ENCODE measurements at regions not wholly inside any gene's neighbourhood (a gene's known extent, or its start where the extent isn't known, plus 50 kb on each side); places are given as distances from the start of the nearest gene placed in this dataset.

- no peak for TF ChIP-seq ZBTB33 (IDR thresholded peaks at IDR 0.05; ENCODE audit: extremely low read depth, insufficient replicate concordance, low read length)
- no peak for TF ChIP-seq EGR1 (IDR thresholded peaks at IDR 0.05; ENCODE audit: low read depth)
- no peak for TF ChIP-seq SP1 (IDR thresholded peaks at IDR 0.05; ENCODE audit: low read depth)
- no peak for TF ChIP-seq EZH2 (IDR thresholded peaks at IDR 0.05)
- TF ChIP-seq, protein P1, sequence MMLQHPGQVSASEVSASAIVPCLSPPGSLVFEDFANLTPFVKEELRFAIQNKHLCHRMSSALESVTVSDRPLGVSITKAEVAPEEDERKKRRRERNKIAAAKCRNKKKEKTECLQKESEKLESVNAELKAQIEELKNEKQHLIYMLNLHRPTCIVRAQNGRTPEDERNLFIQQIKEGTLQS (IDR thresholded peaks at IDR 0.05) = no peak
Measured at GRCh38 chr13:62290542-62290941, 874.9 kb upstream of the PCDH20 start (continued).

DNA sequence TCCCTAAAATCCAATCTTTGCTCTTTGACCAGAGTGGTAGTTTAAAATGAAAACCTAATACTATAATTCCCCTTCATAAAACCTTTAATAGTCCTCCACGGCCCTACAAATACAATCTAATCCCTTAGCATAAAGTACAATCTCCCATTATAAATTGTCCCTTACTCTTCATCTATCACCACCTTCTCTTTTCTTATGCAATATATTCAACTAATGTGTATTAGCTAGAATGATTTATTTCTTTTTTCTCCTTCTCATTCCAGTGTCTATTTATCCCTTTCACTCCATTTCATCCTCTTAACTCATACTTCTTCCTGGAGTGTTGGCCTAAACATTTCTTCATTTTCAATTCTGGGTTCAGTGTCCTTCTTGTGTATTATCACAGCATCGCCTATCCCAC, 872.1 kb upstream of the PCDH20 start:
- ChIA-PET RAD21 (ENCODE audit: low non-redundant PET in 1 of 2, low total read pairs in 2 of 2, uncharacterized antibody in 2 of 2, unreplicated experiment in 2 of 2) (no interaction called here), CTCF (no interaction called here), POLR2A (no interaction called here)
- Histone ChIP-seq H3K4me3 (replicated peaks in 1 of 2; ENCODE audit: low read depth in 1 of 2, low read length in 2 of 2) (no peak overlapping the region), H3K4me2 (ENCODE audit: low read length) (no peak overlapping the region), H3K79me2 (ENCODE audit: insufficient read depth, low read length) (no peaks in the 10 kb centered on the region), H3K27me3 (ENCODE audit: insufficient read depth, low read length) (no peaks in the 10 kb centered on the region), H3K9me3 (ENCODE audit: control insufficient read depth in 1 of 2, insufficient read depth in 1 of 2, low read depth in 1 of 2, low read length in 2 of 2) (no peaks in the 10 kb centered on the region), H3K36me3 (ENCODE audit: control insufficient read depth in 1 of 2, insufficient read depth in 2 of 2, low read length in 2 of 2) (no peaks in the 10 kb centered on the region), H3K27ac (ENCODE audit: low read depth, low read length) (no peak overlapping the region), H4K20me1 (ENCODE audit: insufficient read depth) (no peaks in the 10 kb centered on the region), H3K4me1 (ENCODE audit: control insufficient read depth in 1 of 2, insufficient read depth in 2 of 2, low read length in 2 of 2) (no peaks in the 10 kb centered on the region), H2AFZ (ENCODE audit: low read depth, low read length, poor library complexity, severe bottlenecking) (no peak overlapping the region), H3K9me2 (ENCODE audit: insufficient read depth) (no peaks in the 10 kb centered on the region), H3K9ac (ENCODE audit: low read length) (no peak overlapping the region)
- intact Hi-C loops (cut with micrococcal nuclease) = no loop called here
- DNase-seq (ENCODE audit: low read depth, low spot score) = no peak
- no TSS peak for BruUV-seq (replicated peaks)
- no peak for ATAC-seq
- TF ChIP-seq SP1 (IDR thresholded peaks at IDR 0.05; ENCODE audit: low read depth) (no peak), TCF7L2 (IDR thresholded peaks at IDR 0.05; ENCODE audit: borderline replicate concordance, extremely low read depth, insufficient read depth, insufficient read length) (no peak), CEBPB (IDR thresholded peaks at IDR 0.05; ENCODE audit: low read depth) (no peak), CBX3 (IDR thresholded peaks at IDR 0.05; ENCODE audit: low read depth) (no peak), CTCF (IDR thresholded peaks at IDR 0.05 in 2 of 3, conservative IDR thresholded peaks at IDR 0.05 in 1 of 3; ENCODE audit: borderline replicate concordance in 1 of 3, insufficient read depth in 1 of 3, low read depth in 2 of 3, low read length in 2 of 3) (no peak), REST (IDR thresholded peaks at IDR 0.05; ENCODE audit: low read depth) (no peak), ZBTB33 (IDR thresholded peaks at IDR 0.05; ENCODE audit: extremely low read depth, insufficient replicate concordance, low read length) (no peak), SIN3A (IDR thresholded peaks at IDR 0.05; ENCODE audit: low read depth) (no peak), YY1 (IDR thresholded peaks at IDR 0.05; ENCODE audit: extremely low read depth, insufficient replicate concordance, low read depth, low read length) (no peak), ELF1 (IDR thresholded peaks at IDR 0.05; ENCODE audit: borderline replicate concordance, low read depth) (no peak), EZH2phosphoT487 (IDR thresholded peaks at IDR 0.05; ENCODE audit: borderline replicate concordance) (no peak), RAD21 (IDR thresholded peaks at IDR 0.05; ENCODE audit: low read depth) (no peak), EZH2 (IDR thresholded peaks at IDR 0.05) (no peak)

Data from HCT116 (cell line).